A673 (cell line): ENCODE measurements at regions not wholly inside any gene's neighbourhood (a gene's known extent, or its start where the extent isn't known, plus 50 kb on each side); places are given as distances from the start of the nearest gene placed in this dataset.

ENCODE experiments used
- EZH2 ChIP-seq: fragments of 200-600 bp; sonication (generic); IDR thresholded peaks from 2 replicates; pipeline ENCODE4 v1.6.1; 2017; ENCODE audit warnings: borderline replicate concordance, low read depth, mild to moderate bottlenecking, mixed read lengths, antibody characterized with exemption, low read length; ENCODE audit not compliant: poor library complexity, severe bottlenecking
- TF ChIP-seq, protein P1 (sequence below): fragments of 300-800, 200-600 bp; sonication (generic); conservative IDR thresholded peaks from 2 replicates; pipeline ENCODE4 v1.5.1; 2017; ENCODE audit warnings: low read depth, mild to moderate bottlenecking, antibody characterized with exemption, low read length, moderate library complexity, mixed read lengths

DNA sequence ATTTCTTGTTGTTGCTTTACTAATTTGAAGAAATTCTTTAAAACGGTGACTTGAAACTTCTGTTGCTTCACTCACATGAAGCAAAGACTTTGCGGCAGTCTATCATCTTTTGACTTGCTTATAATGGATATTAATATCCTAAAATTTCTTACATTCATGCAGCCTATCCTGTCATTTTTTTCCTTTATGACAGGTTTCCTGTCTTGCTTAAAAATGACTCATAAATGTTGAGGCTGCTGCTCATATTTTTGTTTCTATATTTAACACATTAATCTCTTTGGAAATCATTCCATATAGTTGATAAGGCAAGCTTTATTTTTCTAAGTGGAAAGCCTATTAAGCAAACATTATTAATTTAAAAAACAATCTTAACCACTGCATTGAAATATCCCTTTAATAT, 176.6 kb upstream of the GALNTL6 start:
- TF ChIP-seq, protein P1, sequence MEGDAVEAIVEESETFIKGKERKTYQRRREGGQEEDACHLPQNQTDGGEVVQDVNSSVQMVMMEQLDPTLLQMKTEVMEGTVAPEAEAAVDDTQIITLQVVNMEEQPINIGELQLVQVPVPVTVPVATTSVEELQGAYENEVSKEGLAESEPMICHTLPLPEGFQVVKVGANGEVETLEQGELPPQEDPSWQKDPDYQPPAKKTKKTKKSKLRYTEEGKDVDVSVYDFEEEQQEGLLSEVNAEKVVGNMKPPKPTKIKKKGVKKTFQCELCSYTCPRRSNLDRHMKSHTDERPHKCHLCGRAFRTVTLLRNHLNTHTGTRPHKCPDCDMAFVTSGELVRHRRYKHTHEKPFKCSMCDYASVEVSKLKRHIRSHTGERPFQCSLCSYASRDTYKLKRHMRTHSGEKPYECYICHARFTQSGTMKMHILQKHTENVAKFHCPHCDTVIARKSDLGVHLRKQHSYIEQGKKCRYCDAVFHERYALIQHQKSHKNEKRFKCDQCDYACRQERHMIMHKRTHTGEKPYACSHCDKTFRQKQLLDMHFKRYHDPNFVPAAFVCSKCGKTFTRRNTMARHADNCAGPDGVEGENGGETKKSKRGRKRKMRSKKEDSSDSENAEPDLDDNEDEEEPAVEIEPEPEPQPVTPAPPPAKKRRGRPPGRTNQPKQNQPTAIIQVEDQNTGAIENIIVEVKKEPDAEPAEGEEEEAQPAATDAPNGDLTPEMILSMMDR = no peak
- TF ChIP-seq EZH2 = no peak
